ENCODE measurements at regions not wholly inside any gene's neighbourhood (a gene's known extent, or its start where the extent isn't known, plus 50 kb on each side); places are given as distances from the start of the nearest gene placed in this dataset.

DNA sequence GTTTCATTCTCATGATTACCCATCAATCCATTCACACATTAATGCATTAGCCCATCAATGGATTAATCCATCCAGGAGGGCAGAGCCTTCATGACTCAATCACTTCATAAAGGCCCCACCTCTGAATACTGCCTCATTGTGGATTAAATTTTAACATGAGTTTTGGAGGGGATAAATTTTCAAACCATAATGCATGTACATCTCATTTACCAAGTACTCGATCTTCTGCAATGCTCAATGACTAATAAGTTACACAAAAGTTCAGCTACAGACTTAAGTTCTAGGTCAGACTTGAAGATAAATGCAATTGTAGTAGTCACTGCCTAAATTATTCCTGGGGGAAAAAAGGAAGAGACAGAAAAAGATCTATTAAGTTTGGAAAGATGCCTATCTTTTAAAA, 120.0 kb upstream of the OSR1 start:
- no peaks in the 10 kb centered on the region for H3K4me1 ChIP-seq
- no peak overlapping the region for H3K4me3 ChIP-seq
- no peak for DNase-seq (ENCODE audit: low spot score in 2 of 2)
- intact Hi-C loops (cut with DNase I), result no loop called here
- TF ChIP-seq CTCF (IDR thresholded peaks at IDR 0.05), result no peak
- no peaks in the 10 kb centered on the region for H3K36me3 ChIP-seq
- no peaks in the 10 kb centered on the region for H3K9me3 ChIP-seq
- H3K27ac ChIP-seq, result no peak overlapping the region
- H3K27me3 ChIP-seq, result no peaks in the 10 kb centered on the region

GRCh38 chr2:19476327-19476726, 117.9 kb upstream of the OSR1 start:
- Histone ChIP-seq H3K4me3 (no peak overlapping the region), H3K27ac (no peak overlapping the region), H3K27me3 (no peaks in the 10 kb centered on the region), H3K9me3 (no peaks in the 10 kb centered on the region), H3K36me3 (no peaks in the 10 kb centered on the region), H3K4me1 (no peaks in the 10 kb centered on the region)
- intact Hi-C loops (cut with DNase I), result no loop called here
- TF ChIP-seq CTCF (IDR thresholded peaks at IDR 0.05), result no peak
- DNase-seq (ENCODE audit: low spot score in 2 of 2), result no peak

DNA sequence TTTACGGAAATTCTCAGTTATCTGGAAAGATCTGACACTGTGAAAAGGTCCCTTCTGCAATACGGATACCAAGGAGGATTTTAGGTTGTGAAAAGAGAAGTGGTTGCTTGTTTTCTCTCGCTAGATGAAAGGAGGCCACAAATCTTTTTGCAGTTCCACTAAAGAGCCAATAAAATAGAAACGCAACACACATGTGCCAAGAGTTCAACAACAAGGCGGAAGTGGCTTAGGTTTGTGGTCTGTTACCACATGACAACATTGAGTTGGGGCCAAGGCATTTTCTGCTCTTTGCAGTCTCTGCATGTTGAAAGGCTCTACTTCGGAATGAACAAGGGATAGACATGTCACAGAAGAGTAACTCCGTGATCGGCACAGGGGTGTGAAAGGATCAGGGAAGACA, 115.7 kb upstream of the OSR1 start:
- no peaks in the 10 kb centered on the region for H3K36me3 ChIP-seq
- no peak overlapping the region for H3K4me3 ChIP-seq
- intact Hi-C loops (cut with DNase I), result no loop called here
- H3K9me3 ChIP-seq, result no peaks in the 10 kb centered on the region
- no peak overlapping the region for H3K27ac ChIP-seq
- no peak for TF ChIP-seq CTCF (IDR thresholded peaks at IDR 0.05)
- H3K27me3 ChIP-seq, result no peaks in the 10 kb centered on the region
- DNase-seq (ENCODE audit: low spot score in 2 of 2), result no peak
- no peaks in the 10 kb centered on the region for H3K4me1 ChIP-seq

- intact Hi-C loops (cut with DNase I), result no loop called here
- no peaks in the 10 kb centered on the region for H3K4me1 ChIP-seq
- no peaks in the 10 kb centered on the region for H3K36me3 ChIP-seq
- no peak for TF ChIP-seq CTCF (IDR thresholded peaks at IDR 0.05)
- DNase-seq (ENCODE audit: low spot score in 2 of 2), result no peak
- no peak overlapping the region for H3K4me3 ChIP-seq
- no peak overlapping the region for H3K27ac ChIP-seq
- no peaks in the 10 kb centered on the region for H3K27me3 ChIP-seq
- no peaks in the 10 kb centered on the region for H3K9me3 ChIP-seq
These were observed 114.9 kb upstream of the OSR1 start for GRCh38 chr2:19473350-19473749.

GRCh38 chr2:19472391-19472978, 114.1 kb upstream of the OSR1 start:
- no peak overlapping the region for H3K4me3 ChIP-seq
- H3K9me3 ChIP-seq, result no peaks in the 10 kb centered on the region
- no peaks in the 10 kb centered on the region for H3K36me3 ChIP-seq
- H3K27me3 ChIP-seq, result no peaks in the 10 kb centered on the region
- TF ChIP-seq CTCF (IDR thresholded peaks at IDR 0.05), result no peak
- no peaks in the 10 kb centered on the region for H3K4me1 ChIP-seq
- no peak overlapping the region for H3K27ac ChIP-seq
- intact Hi-C loops (cut with DNase I), result no loop called here
- no peak for DNase-seq (ENCODE audit: low spot score in 2 of 2)

DNA sequence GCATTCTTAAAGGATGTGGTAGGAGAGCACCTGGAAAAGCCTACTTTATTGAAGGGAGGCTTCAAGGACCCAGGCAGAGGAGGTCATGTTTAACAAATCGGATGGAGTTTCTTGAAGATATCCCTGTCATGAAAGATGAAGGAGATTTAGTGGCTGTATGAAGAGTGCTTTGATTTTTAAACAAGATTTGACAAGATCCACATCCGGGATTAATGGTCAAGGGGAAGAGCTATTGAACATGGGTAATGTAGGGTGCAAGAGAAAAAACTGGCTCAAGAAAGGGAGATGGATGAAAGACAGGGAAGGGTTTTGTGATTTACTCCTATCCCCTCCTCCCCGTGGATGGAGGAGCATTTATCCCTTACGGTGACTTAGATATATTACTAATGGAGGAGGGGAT, 113.1 kb upstream of the OSR1 start:
- H3K4me1 ChIP-seq, result no peaks in the 10 kb centered on the region

More for the DNA sequence above, 113.1 kb upstream of the OSR1 start:
- H3K9me3 ChIP-seq, result no peaks in the 10 kb centered on the region
- intact Hi-C loops (cut with DNase I), result no loop called here
- no peaks in the 10 kb centered on the region for H3K27me3 ChIP-seq
- H3K4me3 ChIP-seq, result no peak overlapping the region
- TF ChIP-seq CTCF (IDR thresholded peaks at IDR 0.05), result no peak
- H3K36me3 ChIP-seq, result no peaks in the 10 kb centered on the region
- no peak overlapping the region for H3K27ac ChIP-seq
- no peak for DNase-seq (ENCODE audit: low spot score in 2 of 2)

All from ascending aorta (tissue), 2 donors.